ENCODE measurements at regions not wholly inside any gene's neighbourhood (a gene's known extent, or its start where the extent isn't known, plus 50 kb on each side); places are given as distances from the start of the nearest gene placed in this dataset.
A peak's percentile ranks its signal among the peaks of the same experiment; 100 is the strongest.

GRCh38 chr5:152237531-152237930 is 167.5 kb downstream of the NMUR2 start:
- TF ChIP-seq MAX (IDR thresholded peaks at IDR 0.05; ENCODE audit: low read depth, low read length) (no peak), MYC (IDR thresholded peaks at IDR 0.05; ENCODE audit: low read depth, low read length) (no peak), POLR2A (IDR thresholded peaks at IDR 0.05; ENCODE audit: extremely low read depth, insufficient read length) (no peak), CTCF (IDR thresholded peaks at IDR 0.05; ENCODE audit: low read depth, low read length) (no peak)
- DNase-seq (ENCODE audit: low read depth) = peak; percentile 45
- no peak overlapping the region for H3K4me3 ChIP-seq (ENCODE audit: low read depth, low read length)

GRCh38 chr5:152226191-152226590 is 178.9 kb downstream of the NMUR2 start:
- no peak overlapping the region for H3K4me3 ChIP-seq (ENCODE audit: low read depth, low read length)
- DNase-seq (ENCODE audit: low read depth) = no peak
- TF ChIP-seq CTCF (IDR thresholded peaks at IDR 0.05; ENCODE audit: low read depth, low read length) (no peak), MAX (IDR thresholded peaks at IDR 0.05; ENCODE audit: low read depth, low read length) (no peak), MYC (IDR thresholded peaks at IDR 0.05; ENCODE audit: low read depth, low read length) (no peak), POLR2A (IDR thresholded peaks at IDR 0.05; ENCODE audit: extremely low read depth, insufficient read length) (no peak)

GRCh38 chr5:152221721-152222629 is 183.1 kb downstream of the NMUR2 start:
- no peak for TF ChIP-seq CTCF (IDR thresholded peaks at IDR 0.05; ENCODE audit: low read depth, low read length)
- no peak for TF ChIP-seq POLR2A (IDR thresholded peaks at IDR 0.05; ENCODE audit: extremely low read depth, insufficient read length)
- no peak for DNase-seq (ENCODE audit: low read depth)
- no peak overlapping the region for H3K4me3 ChIP-seq (ENCODE audit: low read depth, low read length)

- DNase-seq (ENCODE audit: low read depth) = no peak
- H3K4me3 ChIP-seq (ENCODE audit: low read depth, low read length) = no peak overlapping the region
- TF ChIP-seq MAX (IDR thresholded peaks at IDR 0.05; ENCODE audit: low read depth, low read length) = no peak
- no peak for TF ChIP-seq POLR2A (IDR thresholded peaks at IDR 0.05; ENCODE audit: extremely low read depth, insufficient read length)
- TF ChIP-seq CTCF (IDR thresholded peaks at IDR 0.05; ENCODE audit: low read depth, low read length) = no peak
- TF ChIP-seq MYC (IDR thresholded peaks at IDR 0.05; ENCODE audit: low read depth, low read length) = no peak
Measured at GRCh38 chr5:152218694-152219093, 186.4 kb downstream of the NMUR2 start.

GRCh38 chr5:152205804-152206203 is 199.3 kb downstream of the NMUR2 start:
- TF ChIP-seq CTCF (IDR thresholded peaks at IDR 0.05; ENCODE audit: low read depth, low read length) (no peak), MYC (IDR thresholded peaks at IDR 0.05; ENCODE audit: low read depth, low read length) (no peak), POLR2A (IDR thresholded peaks at IDR 0.05; ENCODE audit: extremely low read depth, insufficient read length) (no peak), MAX (IDR thresholded peaks at IDR 0.05; ENCODE audit: low read depth, low read length) (no peak)
- no peak overlapping the region for H3K4me3 ChIP-seq (ENCODE audit: low read depth, low read length)
- DNase-seq (ENCODE audit: low read depth) = no peak

Measured in NB4 (cell line).